Globus pallidus (tissue), 1 donor: ENCODE measurements at regions not wholly inside any gene's neighbourhood (a gene's known extent, or its start where the extent isn't known, plus 50 kb on each side); places are given as distances from the start of the nearest gene placed in this dataset.
"Not testable (repeated sequence)": the region's sequence is repeated elsewhere in the genome, so short reads cannot be mapped to it uniquely, and the experiment has no call there.

Experiments used
- DNase-seq: peaks from one replicate; pipeline ENCODE4 v3.0.0-alpha.2; 2015; ENCODE audit warnings: low spot score

GRCh38 chr7:84879570-84880325, 307.1 kb downstream of the SEMA3D start:
- no peak for DNase-seq

- DNase-seq: no peak
Observed at GRCh38 chr7:84877943-84878570, 308.8 kb downstream of the SEMA3D start.

GRCh38 chr7:84876061-84876821, 310.6 kb downstream of the SEMA3D start:
- no peak for DNase-seq

GRCh38 chr7:84865560-84865959, 321.3 kb downstream of the SEMA3D start:
- no peak for DNase-seq

- no peak for DNase-seq
Observed at GRCh38 chr7:84857336-84857735, 329.5 kb downstream of the SEMA3D start.

- DNase-seq: no peak
Observed at GRCh38 chr7:84855758-84856157, 331.1 kb downstream of the SEMA3D start.

- DNase-seq: not testable (repeated sequence)
Observed at GRCh38 chr7:84848974-84849372, 337.9 kb downstream of the SEMA3D start.

- no peak for DNase-seq
Observed at GRCh38 chr7:84848219-84848973, 338.5 kb downstream of the SEMA3D start.

GRCh38 chr7:84847790-84848189, 339.1 kb downstream of the SEMA3D start:
- DNase-seq: no peak

GRCh38 chr7:84847038-84847437, 339.8 kb downstream of the SEMA3D start:
- DNase-seq: no peak

- DNase-seq: no peak
Observed at GRCh38 chr7:84845971-84846370, 340.9 kb downstream of the SEMA3D start.

GRCh38 chr7:84844771-84845170, 342.1 kb downstream of the SEMA3D start:
- no peak for DNase-seq

- no peak for DNase-seq
Observed at GRCh38 chr7:84841809-84842208, 345.0 kb downstream of the SEMA3D start.

- no peak for DNase-seq
Observed at GRCh38 chr7:84838857-84839256, 348.0 kb downstream of the SEMA3D start.

- DNase-seq: no peak
Observed at GRCh38 chr7:84837405-84837804, 349.5 kb downstream of the SEMA3D start.

- no peak for DNase-seq
Observed at GRCh38 chr7:84829719-84830118, 357.1 kb downstream of the SEMA3D start.

GRCh38 chr7:84824057-84824651, 362.7 kb downstream of the SEMA3D start:
- DNase-seq: no peak

GRCh38 chr7:84823530-84823929, 363.3 kb downstream of the SEMA3D start:
- DNase-seq: no peak

- no peak for DNase-seq
Observed at GRCh38 chr7:84822941-84823510, 363.8 kb downstream of the SEMA3D start.

GRCh38 chr7:84821671-84822534, 365.0 kb downstream of the SEMA3D start:
- DNase-seq: no peak
